KBM-7 (cell line): ENCODE measurements at regions not wholly inside any gene's neighbourhood (a gene's known extent, or its start where the extent isn't known, plus 50 kb on each side); places are given as distances from the start of the nearest gene placed in this dataset.

ENCODE experiments used
- DNase-seq: peaks from one replicate; pipeline ENCODE4 v3.0.0-alpha.2; 2015
- in situ Hi-C: fragments of 300-500 bp; cut with MboI; formaldehyde crosslinking; loops from 2 replicates; pipeline ENCODE4 v1.14.3; 2020; ENCODE audit warnings: low sequenced_read_pairs, low pct_unique_long_range_greater_than_20kb, mixed read lengths

DNA sequence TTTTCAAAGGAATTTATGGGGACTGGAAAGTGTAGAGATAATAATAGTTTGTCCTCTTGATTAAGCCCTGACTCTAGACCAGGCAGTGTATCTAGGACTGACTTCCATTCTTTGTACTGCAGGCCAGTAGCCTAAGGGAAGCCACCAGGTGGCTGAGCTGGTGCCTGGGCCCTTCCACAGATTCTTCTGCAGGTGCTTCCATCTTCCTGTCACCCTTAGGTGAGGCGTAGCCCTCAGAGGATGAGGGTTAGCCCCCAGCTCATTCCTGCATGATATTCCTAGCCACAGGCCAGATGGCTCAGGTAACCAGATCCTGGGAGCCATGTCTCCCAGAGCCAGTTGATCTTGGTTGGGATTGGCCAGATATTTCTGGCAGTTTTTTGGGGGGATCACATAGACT lies 169.0 kb upstream of the IL12A start:
- in situ Hi-C loops = loop anchor here (25.0 kb wide), 1 partner anchor 557 kb away; no protein-coding TSS in a partner anchor
- no peak for DNase-seq

DNA sequence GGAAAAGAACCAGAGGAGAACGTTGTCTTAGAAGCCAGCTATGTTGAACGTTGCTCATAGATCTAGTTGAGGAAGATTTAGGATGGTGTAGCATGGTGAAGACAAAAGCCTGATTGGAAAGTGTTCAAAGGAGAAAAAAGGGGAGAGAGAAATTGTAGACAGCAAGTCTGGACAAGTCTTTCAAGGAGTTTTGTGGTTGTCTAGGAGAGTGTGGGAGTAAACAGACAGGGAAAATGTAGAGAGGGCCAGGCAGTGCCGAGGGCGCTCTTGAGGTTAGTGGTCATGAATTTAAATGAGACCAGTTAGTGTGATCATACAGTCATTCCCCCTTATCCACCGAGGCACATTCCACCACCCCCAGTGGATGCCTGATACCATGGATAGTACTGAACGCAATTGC lies 167.5 kb upstream of the IL12A start:
- in situ Hi-C loops = loop anchor here (25.0 kb wide), 1 partner anchor 559 kb away; no protein-coding TSS in a partner anchor
- peak; percentile 88 for DNase-seq

DNA sequence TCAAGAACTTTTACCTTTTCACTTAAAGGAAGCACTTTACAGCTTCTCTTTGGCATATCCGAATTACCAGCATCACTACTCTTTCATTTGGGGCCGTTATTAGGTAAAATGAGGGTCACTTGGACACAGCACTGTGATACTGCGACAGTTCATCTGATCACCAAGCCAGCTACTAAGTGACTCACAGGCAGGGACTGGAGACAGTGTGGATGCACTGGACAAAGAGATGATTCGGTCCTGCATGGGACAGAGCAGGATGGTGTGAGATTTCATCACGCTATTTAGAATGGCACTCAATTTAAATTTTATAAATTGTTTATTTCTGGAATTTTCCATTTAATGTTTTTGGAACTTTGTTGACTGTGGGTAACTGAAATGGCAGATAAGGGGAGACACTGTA lies 166.9 kb upstream of the IL12A start:
- in situ Hi-C loops = loop anchor here (25.0 kb wide), 1 partner anchor 559 kb away; no protein-coding TSS in a partner anchor
- DNase-seq = no peak

DNA sequence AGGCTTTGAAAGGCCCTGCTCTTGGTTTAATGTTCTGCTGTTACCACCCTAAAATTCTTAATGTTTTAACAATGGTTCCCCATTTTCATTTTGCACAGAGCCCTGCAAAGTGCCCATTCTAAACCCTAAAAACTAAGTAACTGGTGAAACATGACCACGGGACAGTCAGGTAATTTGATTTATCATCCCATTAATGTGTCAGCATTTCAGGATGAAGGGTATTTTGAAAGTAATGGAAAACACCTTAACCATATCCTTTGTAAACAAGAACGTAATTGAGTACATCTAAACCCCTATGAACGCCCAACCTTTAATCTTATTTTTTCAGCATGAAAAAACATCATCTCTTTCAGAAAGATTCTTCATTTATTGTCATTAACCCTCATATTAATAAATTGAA lies 164.9 kb upstream of the IL12A start:
- no peak for DNase-seq
- in situ Hi-C loops = loop anchor here (25.0 kb wide), 1 partner anchor 561 kb away; no protein-coding TSS in a partner anchor

GRCh38 chr3:159824333-159824732 lies 164.3 kb upstream of the IL12A start:
- DNase-seq = no peak
- in situ Hi-C loops = loop anchor here (25.0 kb wide), 1 partner anchor 562 kb away; no protein-coding TSS in a partner anchor

DNA sequence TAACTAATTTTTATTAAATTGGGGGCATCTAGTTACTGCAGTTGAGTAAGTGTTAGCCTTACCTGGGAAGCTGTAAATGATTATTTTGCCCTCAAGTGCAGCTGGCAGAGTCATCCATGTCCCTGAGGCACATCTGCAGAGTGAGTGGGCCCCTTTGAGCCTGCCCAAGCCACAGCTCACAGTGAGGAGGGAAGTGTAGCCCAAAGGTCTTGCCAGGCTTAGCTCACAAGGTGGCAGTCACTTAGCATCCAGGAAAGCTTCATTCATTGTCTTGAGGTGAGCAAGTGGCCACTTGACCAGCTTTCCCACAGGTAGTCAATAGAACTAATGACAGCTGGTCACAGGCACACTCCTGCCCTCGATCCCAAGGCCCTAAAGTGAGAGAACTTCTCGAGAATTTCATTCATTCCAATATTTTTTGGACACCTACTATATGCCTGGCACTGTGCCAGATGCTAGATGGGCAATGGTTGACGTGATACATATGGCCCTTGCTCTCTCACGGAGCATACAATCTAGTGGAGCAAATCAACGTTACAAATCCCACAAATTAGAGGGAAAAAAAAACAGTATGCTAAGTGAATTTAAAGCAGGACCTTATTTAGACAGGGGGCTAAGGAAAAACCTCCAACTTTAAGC lies 163.3 kb upstream of the IL12A start:
- in situ Hi-C loops = no loop called here
- no peak for DNase-seq

DNA sequence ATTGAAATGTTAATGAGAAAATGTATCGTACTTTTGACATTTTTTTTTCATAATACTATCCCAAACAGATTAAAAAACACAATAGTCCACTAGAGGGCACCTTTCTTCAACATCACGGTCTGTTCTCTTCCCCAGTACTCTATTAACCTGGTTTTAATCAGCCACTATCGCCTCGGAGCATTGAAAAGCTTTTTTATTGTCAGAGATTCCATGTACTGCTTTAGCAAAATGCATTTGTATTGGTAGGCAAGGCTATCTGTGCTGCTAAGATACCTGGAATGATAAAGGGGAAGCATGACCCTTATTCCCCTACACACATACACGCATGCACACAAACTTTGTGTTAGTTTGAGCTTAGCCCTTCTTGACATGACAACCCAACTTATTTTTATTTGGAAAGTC lies 160.1 kb upstream of the IL12A start:
- in situ Hi-C loops = no loop called here
- peak; percentile 83 for DNase-seq

GRCh38 chr3:159829056-159829455 lies 159.6 kb upstream of the IL12A start:
- in situ Hi-C loops = no loop called here
- DNase-seq = no peak

DNA sequence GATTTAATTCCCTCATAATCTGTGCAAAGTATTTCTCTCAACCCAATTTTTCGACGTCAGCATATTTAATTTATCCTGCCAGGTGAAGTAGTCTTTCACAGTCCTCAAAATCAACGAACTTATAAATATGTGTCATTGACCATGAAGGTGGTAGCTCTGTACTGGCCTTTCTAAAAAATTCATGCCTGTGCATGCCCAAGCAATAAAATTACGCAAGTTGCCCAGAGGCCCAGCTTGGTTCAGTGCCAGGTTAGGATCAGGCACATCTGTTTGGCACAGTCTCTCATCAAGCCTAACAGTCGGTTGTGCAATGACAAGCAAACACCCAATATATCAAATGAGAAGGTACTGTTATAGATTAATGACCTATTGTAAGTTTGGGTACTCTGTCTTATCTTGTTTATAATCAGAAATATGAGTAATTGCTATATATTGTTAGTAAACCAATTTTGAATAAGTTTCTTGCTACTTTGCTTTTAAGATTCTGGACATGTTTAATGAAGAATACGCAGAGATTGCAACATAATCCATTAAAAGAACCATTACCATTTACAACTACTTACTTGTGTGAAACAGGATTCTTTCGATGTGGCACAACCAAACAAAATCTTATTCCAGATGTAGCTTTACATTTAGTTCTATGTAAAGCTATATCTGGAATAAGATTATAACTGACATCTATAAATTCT lies 159.0 kb upstream of the IL12A start:
- in situ Hi-C loops = no loop called here

DNA sequence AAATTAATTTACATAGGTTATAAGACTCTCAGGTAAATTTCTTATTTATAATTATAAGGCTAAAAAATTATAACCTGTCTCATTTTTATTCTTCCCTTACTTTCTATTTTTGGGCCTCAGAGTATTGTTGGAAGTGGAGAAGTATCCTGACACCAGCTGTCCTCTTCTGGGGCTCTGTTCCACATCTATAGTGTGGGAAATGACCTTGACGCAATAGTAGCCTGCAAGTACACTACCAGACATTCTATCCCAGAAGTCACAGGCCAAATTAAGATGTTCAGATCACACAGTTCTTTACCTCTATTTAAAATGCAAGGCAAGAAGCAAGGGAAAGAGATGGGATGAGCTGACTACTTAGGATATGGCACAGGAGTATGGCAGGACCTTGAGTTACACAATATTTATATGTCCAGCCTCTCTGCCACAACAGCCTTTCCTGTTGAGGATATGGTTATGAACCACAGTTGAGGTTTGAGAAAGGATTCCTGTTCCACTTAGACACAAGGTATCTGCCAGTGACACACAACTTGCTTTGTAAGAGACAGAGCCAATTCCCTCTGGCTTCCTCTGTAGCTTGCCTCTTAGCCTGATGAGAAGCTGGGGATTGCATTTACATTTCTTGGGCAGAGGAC lies 158.0 kb upstream of the IL12A start:
- DNase-seq = peak; percentile 70
- in situ Hi-C loops = no loop called here

More for the DNA sequence above, 159.0 kb upstream of the IL12A start:
- DNase-seq = peak; percentile 89

GRCh38 chr3:159831466-159831865 lies 157.2 kb upstream of the IL12A start:
- no peak for DNase-seq
- in situ Hi-C loops = no loop called here

- DNase-seq = peak; percentile 92
- in situ Hi-C loops = no loop called here
Observed at GRCh38 chr3:159832024-159832423, 156.6 kb upstream of the IL12A start.

GRCh38 chr3:159835126-159835525 lies 153.5 kb upstream of the IL12A start:
- in situ Hi-C loops = no loop called here
- no peak for DNase-seq

DNA sequence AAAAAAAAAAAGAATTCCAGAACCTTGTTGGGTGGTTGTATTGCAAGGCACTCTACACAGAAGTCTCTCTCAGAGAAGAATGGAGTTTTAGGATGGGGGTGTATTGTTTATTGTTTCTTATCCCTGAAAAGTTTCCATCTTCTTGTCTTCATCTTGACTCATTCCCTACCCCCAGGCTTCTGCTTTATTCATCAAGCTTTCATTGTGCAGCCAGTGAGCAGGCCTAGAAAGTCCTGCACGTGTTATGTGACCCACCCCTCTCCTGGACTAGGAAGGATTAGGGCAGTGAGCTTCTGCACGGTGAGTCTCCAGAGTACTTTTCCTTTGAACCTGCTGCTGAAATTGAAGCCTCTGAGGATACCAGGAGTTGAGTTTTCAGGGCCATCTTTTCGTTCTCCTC lies 150.9 kb upstream of the IL12A start:
- no peak for DNase-seq
- in situ Hi-C loops = no loop called here

- DNase-seq = no peak
- in situ Hi-C loops = no loop called here
Observed at GRCh38 chr3:159838938-159839337, 149.7 kb upstream of the IL12A start.

DNA sequence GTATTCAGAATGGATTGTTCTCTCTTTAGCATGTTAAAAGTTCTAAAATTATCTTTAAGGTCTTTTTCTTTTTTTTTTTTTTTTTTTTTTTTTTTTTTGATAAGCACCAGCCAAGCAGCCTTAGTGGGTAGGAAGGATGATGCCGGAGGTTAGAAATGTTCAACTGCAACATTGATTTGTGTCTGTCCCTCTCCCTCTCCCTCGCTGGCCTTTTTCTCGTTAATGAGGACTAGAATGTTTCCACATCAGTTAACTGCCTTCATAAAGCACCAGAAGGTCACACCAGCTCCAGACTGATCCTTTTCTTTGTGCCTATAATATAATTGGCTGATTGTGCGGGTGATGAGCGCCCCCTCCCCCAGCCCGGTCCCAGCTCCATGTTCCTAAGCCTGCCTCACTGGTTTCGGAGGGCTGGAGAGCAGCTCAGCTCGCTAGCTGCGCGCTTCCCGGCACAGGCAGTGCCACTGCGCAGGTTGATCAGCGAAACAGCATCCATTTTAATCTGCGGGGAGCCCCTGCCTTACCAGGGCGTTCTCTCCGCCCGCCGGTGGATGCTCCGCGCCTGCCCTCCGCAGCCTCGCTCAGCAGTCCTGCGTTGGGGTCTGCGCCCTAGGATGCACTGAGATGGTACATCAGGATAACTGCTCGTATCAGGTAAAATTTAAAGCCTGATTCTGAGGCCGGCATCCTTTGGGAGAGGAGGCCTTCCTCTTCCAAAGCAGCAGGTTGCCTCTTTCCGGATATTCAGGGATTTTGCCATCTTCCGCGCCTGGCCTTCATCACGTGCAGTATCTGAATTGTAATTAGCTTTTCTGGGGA lies 148.9 kb upstream of the IL12A start, which contains the start of gene SCHIP1:
Gene SCHIP1 (plus strand): TSS at position 301 of the 819 bp plus-strand sequence.
- in situ Hi-C loops = no loop called here
- DNase-seq = no peak

GRCh38 chr3:159840703-159841299 lies 147.8 kb upstream of the IL12A start:
- in situ Hi-C loops = no loop called here
- DNase-seq = no peak

DNA sequence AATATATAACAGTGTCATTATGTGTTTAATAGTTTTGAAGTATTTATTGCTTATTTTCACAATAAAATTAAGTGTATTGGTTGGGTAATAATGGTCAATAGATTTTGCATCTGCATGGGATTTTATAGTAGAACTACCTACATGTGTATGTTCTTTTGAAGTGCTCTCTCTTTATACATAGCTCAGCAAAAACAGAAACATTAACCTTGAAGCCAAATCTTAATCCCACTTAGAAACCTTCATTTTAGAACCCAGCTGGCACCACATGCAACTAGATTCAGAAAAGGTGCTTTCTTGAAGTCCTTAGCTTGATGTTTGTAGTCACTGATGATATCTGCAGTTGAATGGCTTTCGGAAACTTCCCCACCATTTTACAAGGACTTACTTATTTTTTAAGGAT lies 146.9 kb upstream of the IL12A start:
- in situ Hi-C loops = no loop called here
- no peak for DNase-seq
